SU-DHL-6 (cell line): ENCODE measurements at regions not wholly inside any gene's neighbourhood (a gene's known extent, or its start where the extent isn't known, plus 50 kb on each side); places are given as distances from the start of the nearest gene placed in this dataset.

ENCODE experiments used
- H2AFZ ChIP-seq: fragments of 200-600 bp; sonication (generic); 2 replicates; pipeline ENCODE4 v1.6.1; 2014; ENCODE audit warnings: low read depth, mild to moderate bottlenecking, moderate library complexity, mixed read lengths, antibody characterized with exemption, low read length; ENCODE audit not compliant: severe bottlenecking
- H3F3A ChIP-seq: fragments of 200-600 bp; shearing (Covaris generic); 2 replicates; pipeline ENCODE4 v1.6.0; 2016; ENCODE audit warnings: antibody characterized with exemption, mild to moderate bottlenecking; ENCODE audit not compliant: insufficient read depth
- H3K27ac ChIP-seq: fragments of 200-600 bp; sonication (generic); 2 replicates; pipeline ENCODE4 v1.5.1; 2016; ENCODE audit warnings: low read depth, mild to moderate bottlenecking, low read length, moderate library complexity, mixed read lengths
- H3K27me3 ChIP-seq: fragments of 200-600 bp; sonication (generic), shearing (Covaris generic); 2 replicates; pipeline ENCODE4 v1.6.0; 2014; ENCODE audit warnings: mild to moderate bottlenecking, low read length
- H3K36me3 ChIP-seq: fragments of 200-600 bp; sonication (generic); 2 replicates; pipeline ENCODE4 v1.6.1; 2014; ENCODE audit warnings: mild to moderate bottlenecking, low read length, mixed read lengths
- H3K4me2 ChIP-seq: fragments of 300-600, 200-600 bp; shearing (Covaris generic), sonication (generic); 2 replicates; pipeline ENCODE4 v1.6.0; 2014; ENCODE audit warnings: low read length, low read depth, mild to moderate bottlenecking; ENCODE audit not compliant: poor library complexity, severe bottlenecking
- H3K4me3 ChIP-seq: fragments of 200-600 bp; sonication (generic); 2 replicates; pipeline ENCODE4 v1.5.1; 2014; ENCODE audit warnings: antibody characterized with exemption, low read length, mild to moderate bottlenecking, mixed read lengths; ENCODE audit not compliant: insufficient read depth, poor library complexity, severe bottlenecking
- H3K79me2 ChIP-seq: fragments of 200-600 bp; sonication (generic); 2 replicates; pipeline ENCODE4 v1.6.1; 2014; ENCODE audit warnings: mild to moderate bottlenecking, low read length, moderate library complexity; ENCODE audit not compliant: insufficient read depth
- H3K9ac ChIP-seq: fragments of 200-600 bp; sonication (generic); 2 replicates; pipeline ENCODE4 v1.7.0; 2014; ENCODE audit warnings: mild to moderate bottlenecking, low read length
- H3K9me2 ChIP-seq: fragments of 200-600 bp; sonication (generic); replicated peaks from 2 replicates; pipeline ENCODE4 v1.6.1; 2014; ENCODE audit warnings: low read length; ENCODE audit not compliant: insufficient read depth
- H3K9me3 ChIP-seq: fragments of 200-600 bp; sonication (generic); 2 replicates; pipeline ENCODE4 v1.6.1; 2014; ENCODE audit warnings: low read length, mixed read lengths; ENCODE audit not compliant: insufficient read depth
- H4K20me1 ChIP-seq: fragments of 200-600 bp; sonication (generic); 2 replicates; pipeline ENCODE4 v1.6.1; 2014; ENCODE audit warnings: low read depth, mild to moderate bottlenecking, antibody characterized with exemption, low read length, moderate library complexity, mixed read lengths
- CTCF ChIP-seq: fragments of 200-600 bp; sonication (generic); IDR thresholded peaks from one replicate; pipeline ENCODE4 v1.5.1; 2017; ENCODE audit warnings: antibody characterized with exemption, mild to moderate bottlenecking, low read length, moderate library complexity; ENCODE audit not compliant: insufficient read depth, poor library complexity, severe bottlenecking
- EZH2phosphoT487 ChIP-seq: fragments of 200-600 bp; sonication (generic), shearing (Covaris generic); conservative IDR thresholded peaks from 2 replicates; pipeline ENCODE4 v1.6.1; 2018; ENCODE audit warnings: mild to moderate bottlenecking, antibody characterized with exemption, low read length, moderate library complexity, mixed read lengths

GRCh38 chr16:51045186-51045585, 105.9 kb downstream of the SALL1 start:
- Histone ChIP-seq H3K4me3 (no peak overlapping the region), H3K36me3 (no peaks in the 10 kb centered on the region), H3K79me2 (no peaks in the 10 kb centered on the region), H3K9ac (no peak overlapping the region), H2AFZ (no peak overlapping the region), H3F3A (no peaks in the 10 kb centered on the region), H3K9me3 (no peaks in the 10 kb centered on the region), H3K27me3 (no peaks in the 10 kb centered on the region), H3K9me2 (no peaks in the 10 kb centered on the region), H4K20me1 (no peaks in the 10 kb centered on the region), H3K27ac (no peak overlapping the region), H3K4me2 (no peak overlapping the region)
- TF ChIP-seq CTCF (no peak), EZH2phosphoT487 (no peak)

GRCh38 chr16:51041546-51041945, 109.5 kb downstream of the SALL1 start:
- H3K79me2 ChIP-seq, result no peaks in the 10 kb centered on the region
- no peaks in the 10 kb centered on the region for H4K20me1 ChIP-seq
- no peak overlapping the region for H3K9ac ChIP-seq
- H3K36me3 ChIP-seq, result no peaks in the 10 kb centered on the region
- no peak overlapping the region for H2AFZ ChIP-seq
- H3K4me3 ChIP-seq, result no peak overlapping the region
- H3K9me2 ChIP-seq, result no peaks in the 10 kb centered on the region
- no peak overlapping the region for H3K27ac ChIP-seq
- H3K27me3 ChIP-seq, result no peaks in the 10 kb centered on the region
- H3F3A ChIP-seq, result no peaks in the 10 kb centered on the region
- no peak for TF ChIP-seq EZH2phosphoT487
- no peak for TF ChIP-seq CTCF
- H3K9me3 ChIP-seq, result no peaks in the 10 kb centered on the region
- H3K4me2 ChIP-seq, result no peak overlapping the region

GRCh38 chr16:51040637-51041036, 110.4 kb downstream of the SALL1 start:
- Histone ChIP-seq H3K27me3 (no peaks in the 10 kb centered on the region), H3K4me3 (no peak overlapping the region), H3K9me3 (no peaks in the 10 kb centered on the region), H2AFZ (no peak overlapping the region), H3K4me2 (no peak overlapping the region), H3K9ac (no peak overlapping the region), H3K36me3 (no peaks in the 10 kb centered on the region), H4K20me1 (no peaks in the 10 kb centered on the region), H3K9me2 (no peaks in the 10 kb centered on the region), H3F3A (no peaks in the 10 kb centered on the region), H3K79me2 (no peaks in the 10 kb centered on the region), H3K27ac (no peak overlapping the region)
- no peak for TF ChIP-seq CTCF
- TF ChIP-seq EZH2phosphoT487, result no peak
